HEK293T (cell line): ENCODE measurements at regions not wholly inside any gene's neighbourhood (a gene's known extent, or its start where the extent isn't known, plus 50 kb on each side); places are given as distances from the start of the nearest gene placed in this dataset.

Experiments
- ARNT ChIP-seq: fragments of 450-650 bp; IDR thresholded peaks from 2 replicates; pipeline ENCODE4 v1.6.1; 2017; ENCODE audit warnings: mild to moderate bottlenecking
- BHLHE40 ChIP-seq: fragments of 450-650 bp; IDR thresholded peaks from 2 replicates; pipeline ENCODE4 v1.6.1; 2016; ENCODE audit warnings: mild to moderate bottlenecking, moderate library complexity, borderline replicate concordance
- ELF4 ChIP-seq: fragments of 450-650 bp; IDR thresholded peaks from 2 replicates; pipeline ENCODE4 v1.6.1; 2017; ENCODE audit warnings: antibody characterized with exemption
- FOXK2 ChIP-seq: fragments of 450-650 bp; IDR thresholded peaks from 2 replicates; pipeline ENCODE4 v1.6.1; 2016; ENCODE audit warnings: mild to moderate bottlenecking
- FOXM1 ChIP-seq: fragments of 450-650 bp; IDR thresholded peaks from 2 replicates; pipeline ENCODE4 v1.6.1; 2017; ENCODE audit warnings: mild to moderate bottlenecking, borderline replicate concordance
- SP1 ChIP-seq: fragments of 450-650 bp; IDR thresholded peaks from 2 replicates; pipeline ENCODE4 v1.6.1; 2017
- TARDBP ChIP-seq: fragments of 450-650 bp; IDR thresholded peaks from 2 replicates; pipeline ENCODE4 v1.6.1; 2016
- ZNF384 ChIP-seq: fragments of 450-650 bp; IDR thresholded peaks from 2 replicates; pipeline ENCODE4 v1.6.1; 2016

GRCh38 chr14:54090274-54090673 lies 133.6 kb upstream of the BMP4 start:
- no peak for TF ChIP-seq ARNT
- TF ChIP-seq FOXM1: no peak
- TF ChIP-seq BHLHE40: no peak
- no peak for TF ChIP-seq SP1
- TF ChIP-seq ZNF384: no peak
- no peak for TF ChIP-seq TARDBP
- TF ChIP-seq FOXK2: no peak
- no peak for TF ChIP-seq ELF4
